ENCODE measurements at regions not wholly inside any gene's neighbourhood (a gene's known extent, or its start where the extent isn't known, plus 50 kb on each side); places are given as distances from the start of the nearest gene placed in this dataset.

GRCh38 chr18:24530630-24531111 lies 70.2 kb downstream of the HRH4 start:
- no peak for DNase-seq (ENCODE audit: low read depth)

DNA sequence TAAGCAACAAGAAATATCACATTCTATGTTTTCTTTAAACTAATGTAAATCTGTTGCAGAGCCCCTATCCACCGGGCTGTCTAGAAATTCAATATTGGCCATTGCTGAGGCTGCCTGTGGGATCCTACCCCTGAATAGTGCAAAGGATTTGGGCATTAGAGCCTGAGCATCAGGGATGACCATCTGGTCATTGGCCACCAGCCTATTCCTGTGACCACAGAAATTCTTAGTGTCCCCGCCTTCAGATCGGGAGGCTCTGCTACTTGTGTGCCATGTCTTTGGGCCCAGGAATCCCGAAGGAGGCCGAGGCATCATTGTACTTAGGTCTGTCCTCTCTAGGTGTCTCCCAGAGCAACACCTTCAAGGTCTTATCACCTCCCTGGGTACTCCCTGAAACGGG lies 73.8 kb downstream of the HRH4 start:
- DNase-seq (ENCODE audit: low read depth): no peak

- no peak for DNase-seq (ENCODE audit: low read depth)
Measured at GRCh38 chr18:24534737-24535136, 74.3 kb downstream of the HRH4 start.

DNA sequence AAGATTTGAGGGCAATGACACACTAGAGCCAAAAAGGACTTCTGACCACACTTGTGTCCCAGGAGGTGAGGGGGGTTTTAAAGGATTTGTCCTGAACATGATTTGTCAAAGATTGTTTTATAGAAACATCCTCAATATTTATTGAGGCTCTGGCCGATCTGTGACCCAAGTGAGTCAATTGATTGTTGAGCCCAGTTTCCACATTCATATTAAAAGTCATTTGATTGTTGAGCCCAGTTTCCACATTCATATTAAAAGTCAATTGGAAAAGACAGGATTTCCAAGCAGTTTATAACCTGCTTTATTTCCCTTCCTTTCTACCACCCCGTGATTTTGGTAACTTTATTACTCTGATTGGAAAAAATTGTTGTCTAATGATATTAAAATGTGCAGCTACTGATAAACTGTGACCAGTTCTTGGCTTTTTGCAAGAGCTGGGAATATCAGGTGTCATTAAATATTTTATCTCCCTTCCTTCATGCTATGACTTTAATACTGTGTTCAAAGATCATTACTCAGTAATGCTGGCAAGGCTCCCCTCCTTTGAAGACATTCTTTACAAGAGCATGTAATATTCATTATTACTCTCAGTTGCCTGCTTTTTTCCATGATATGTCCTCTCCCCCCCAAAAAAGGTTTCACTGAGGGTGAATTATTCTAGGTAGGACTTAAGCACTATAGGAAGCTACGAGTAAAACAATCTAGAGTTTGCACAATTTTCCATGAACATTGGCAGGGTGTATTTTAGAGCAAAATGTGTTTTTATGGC lies 75.3 kb downstream of the HRH4 start:
- DNase-seq (ENCODE audit: low read depth): no peak

- DNase-seq (ENCODE audit: low read depth): no peak
Measured at GRCh38 chr18:24536326-24536725, 75.9 kb downstream of the HRH4 start.

- no peak for DNase-seq (ENCODE audit: low read depth)
Measured at GRCh38 chr18:24536834-24537233, 76.4 kb downstream of the HRH4 start.

GRCh38 chr18:24538414-24539264 lies 78.2 kb downstream of the HRH4 start:
- DNase-seq (ENCODE audit: low read depth): no peak

- no peak for DNase-seq (ENCODE audit: low read depth)
Measured at GRCh38 chr18:24539866-24540617, 79.6 kb downstream of the HRH4 start.

GRCh38 chr18:24540896-24541295 lies 80.5 kb downstream of the HRH4 start:
- DNase-seq (ENCODE audit: low read depth): no peak

- no peak for DNase-seq (ENCODE audit: low read depth)
Measured at GRCh38 chr18:24543086-24543794, 82.8 kb downstream of the HRH4 start.

DNA sequence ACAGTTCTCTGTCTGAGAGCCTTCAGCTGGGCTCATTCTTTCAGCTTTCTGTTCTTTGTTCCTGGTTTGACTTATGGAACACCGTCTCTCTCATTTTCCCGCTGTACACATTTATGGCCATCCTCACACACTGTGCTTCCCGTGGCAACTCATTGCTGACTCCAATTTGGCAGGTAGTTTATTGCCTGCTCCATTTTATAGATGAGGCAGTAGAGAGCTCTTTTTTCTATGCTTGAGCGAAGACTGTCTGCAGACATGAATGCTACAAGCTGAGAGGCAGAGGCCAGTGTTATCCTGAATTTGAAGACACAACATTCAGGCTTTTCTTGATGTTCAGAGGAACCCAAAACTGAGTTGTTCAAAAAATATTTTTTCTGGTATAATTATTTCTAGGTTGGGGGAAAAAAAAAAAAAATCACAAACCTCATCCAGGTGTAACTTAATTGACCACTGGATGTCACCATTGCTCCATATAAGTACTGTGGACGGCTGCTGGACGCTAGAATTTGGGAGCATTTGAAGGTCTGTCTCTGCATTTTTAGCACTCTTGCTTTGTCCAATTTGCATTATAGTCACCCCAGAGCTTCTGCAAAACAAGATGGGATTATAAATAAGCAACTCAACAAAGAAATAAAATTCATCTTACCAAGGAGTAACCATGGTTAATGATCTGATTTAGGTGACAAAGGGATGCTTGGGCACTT lies 83.5 kb downstream of the HRH4 start:
- no peak for DNase-seq (ENCODE audit: low read depth)

- DNase-seq (ENCODE audit: low read depth): no peak
Measured at GRCh38 chr18:24544949-24545348, 84.5 kb downstream of the HRH4 start.

GRCh38 chr18:24545651-24546050 lies 85.2 kb downstream of the HRH4 start:
- DNase-seq (ENCODE audit: low read depth): no peak

- DNase-seq (ENCODE audit: low read depth): no peak
Measured at GRCh38 chr18:24546307-24546706, 85.9 kb downstream of the HRH4 start.

GRCh38 chr18:24548583-24548982 lies 88.1 kb downstream of the HRH4 start:
- no peak for DNase-seq (ENCODE audit: low read depth)

DNA sequence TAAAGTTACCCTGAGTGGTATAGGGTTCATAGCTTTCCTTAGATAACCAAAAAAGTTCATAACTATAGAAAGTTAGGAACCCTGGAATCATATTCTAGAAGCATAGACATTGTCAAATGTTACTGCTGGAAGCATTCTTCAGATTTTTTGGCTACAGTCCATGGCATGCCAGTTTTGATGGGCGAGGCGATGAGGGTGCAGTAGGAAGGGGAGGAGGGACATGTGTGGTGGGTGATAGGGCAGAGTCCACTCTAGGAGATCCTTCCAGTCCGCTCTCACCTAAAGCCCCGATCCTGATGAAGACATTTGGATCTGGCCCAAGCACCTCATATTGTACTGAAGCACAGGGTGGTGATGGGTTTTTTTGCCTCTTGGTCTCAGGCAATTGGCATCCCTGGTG lies 91.8 kb downstream of the HRH4 start:
- no peak for DNase-seq (ENCODE audit: low read depth)

DNA sequence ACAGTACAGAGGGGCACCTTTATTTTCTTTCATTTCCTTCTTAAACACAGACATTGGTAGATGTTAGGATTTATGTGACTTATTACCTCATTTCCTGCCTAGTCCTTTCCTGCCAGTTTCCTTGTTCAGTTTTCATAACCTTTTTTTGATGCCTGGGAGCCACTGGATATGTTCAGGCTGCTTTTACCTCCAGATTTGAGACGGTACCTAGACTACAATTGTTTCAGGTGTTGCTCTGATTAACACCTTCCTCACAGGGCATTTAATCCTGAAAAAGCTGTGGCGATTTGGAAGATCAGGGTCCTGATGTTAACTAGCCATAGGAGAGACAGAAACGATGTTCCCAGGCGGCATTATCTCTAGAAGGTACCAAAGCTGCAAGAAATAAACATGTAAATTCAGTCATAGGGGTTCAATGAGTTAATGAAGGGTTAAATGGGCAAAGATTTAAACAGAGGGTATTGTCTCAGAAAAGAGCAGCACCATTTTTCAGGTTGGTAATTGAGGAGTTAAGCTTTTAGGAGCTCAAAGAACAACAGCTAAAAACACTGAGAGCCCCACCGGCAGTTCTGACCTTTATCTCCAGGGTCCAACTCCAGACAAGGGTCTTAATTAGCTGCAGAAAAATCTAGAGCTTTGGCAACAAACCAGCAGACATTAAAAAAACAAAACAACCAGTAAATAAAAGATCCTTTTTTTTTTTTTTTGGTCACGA lies 93.3 kb downstream of the HRH4 start:
- no peak for DNase-seq (ENCODE audit: low read depth)

- DNase-seq (ENCODE audit: low read depth): no peak
Measured at GRCh38 chr18:24558403-24558802, 98.0 kb downstream of the HRH4 start.

DNA sequence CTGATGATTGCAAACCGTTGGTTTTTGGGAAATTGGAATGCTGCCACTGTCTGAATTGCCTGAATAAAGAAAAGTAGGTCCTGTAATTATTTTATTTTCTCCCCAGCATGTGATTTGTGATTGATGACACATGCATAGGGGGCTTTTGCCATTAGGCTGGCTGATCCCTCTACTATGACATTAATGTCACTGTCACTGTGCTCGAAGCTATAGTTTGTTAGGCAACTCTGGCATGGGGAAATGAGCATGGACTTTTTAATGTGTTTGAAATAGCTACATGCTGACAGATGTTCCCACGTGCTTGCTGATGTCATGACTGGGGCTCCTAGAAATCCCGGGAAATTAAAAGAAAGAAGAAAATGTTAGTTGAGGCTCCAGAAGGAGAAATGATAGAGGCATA lies 99.1 kb downstream of the HRH4 start:
- no peak for DNase-seq (ENCODE audit: low read depth)

DNA sequence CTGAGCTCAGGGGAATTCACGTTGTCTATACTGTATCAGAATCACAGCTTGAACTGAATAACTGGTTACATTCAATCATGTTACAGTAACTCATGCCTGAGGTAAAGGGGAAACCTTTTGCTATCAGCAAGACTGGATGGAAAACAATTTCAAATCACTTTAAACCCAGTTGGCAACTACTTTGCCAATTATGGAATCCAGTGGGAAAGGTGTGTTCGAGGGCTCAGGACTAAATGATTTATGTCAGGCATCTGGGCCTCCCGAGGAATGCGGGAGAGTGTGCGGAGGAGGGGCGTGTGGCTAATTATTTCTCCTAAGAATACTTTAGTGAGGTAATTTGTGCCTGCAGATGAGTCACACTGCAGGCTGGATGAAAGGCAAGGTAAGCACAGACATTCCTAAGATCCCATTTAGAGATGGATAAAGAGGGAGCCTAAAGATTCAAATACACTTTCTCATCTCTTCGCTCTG lies 100.1 kb downstream of the HRH4 start:
- DNase-seq (ENCODE audit: low read depth): no peak

Data from activated T-cell treated with anti-CD3 and anti-CD28 coated beads for 1 hour (primary cell).